ENCODE measurements at regions not wholly inside any gene's neighbourhood (a gene's known extent, or its start where the extent isn't known, plus 50 kb on each side); places are given as distances from the start of the nearest gene placed in this dataset.

- H3K9me3 Mint-ChIP-seq, result no peaks in the 10 kb centered on the region
- peaks cover 11% of the 10 kb centered on the region for H3K4me1 Mint-ChIP-seq
- H3K4me3 Mint-ChIP-seq, result no peak overlapping the region
- H3K27me3 Mint-ChIP-seq (ENCODE audit: low read depth, poor library complexity), result peaks cover 5% of the 10 kb centered on the region
- DNase-seq, result no peak
- H3K27ac Mint-ChIP-seq, result no peak overlapping the region
- no peak for TF ChIP-seq CTCF (IDR thresholded peaks at IDR 0.05)
- H3K36me3 Mint-ChIP-seq (ENCODE audit: low read depth), result no peaks in the 10 kb centered on the region
Measured at GRCh38 chr5:57338868-57339340, 143.7 kb downstream of the ACTBL2 start.

GRCh38 chr5:57338068-57338867 is 144.3 kb downstream of the ACTBL2 start:
- Mint-ChIP-seq H3K27me3 (ENCODE audit: low read depth, poor library complexity) (peaks cover 5% of the 10 kb centered on the region), H3K27ac (no peak overlapping the region), H3K36me3 (ENCODE audit: low read depth) (no peaks in the 10 kb centered on the region), H3K9me3 (no peaks in the 10 kb centered on the region), H3K4me3 (no peak overlapping the region), H3K4me1 (peaks cover 11% of the 10 kb centered on the region)
- DNase-seq, result peak; percentile 6
- peak; percentile 29 for TF ChIP-seq CTCF (IDR thresholded peaks at IDR 0.05)

GRCh38 chr5:57335092-57335660 is 147.4 kb downstream of the ACTBL2 start:
- TF ChIP-seq CTCF (IDR thresholded peaks at IDR 0.05), result no peak
- H3K4me1 Mint-ChIP-seq, result peaks cover 17% of the 10 kb centered on the region
- DNase-seq, result no peak
- peaks cover 7% of the 10 kb centered on the region for H3K27me3 Mint-ChIP-seq (ENCODE audit: low read depth, poor library complexity)
- H3K9me3 Mint-ChIP-seq, result peaks cover 8% of the 10 kb centered on the region
- H3K4me3 Mint-ChIP-seq, result no peak overlapping the region
- no peak overlapping the region for H3K27ac Mint-ChIP-seq
- H3K36me3 Mint-ChIP-seq (ENCODE audit: low read depth), result no peaks in the 10 kb centered on the region

GRCh38 chr5:57334475-57334874 is 148.1 kb downstream of the ACTBL2 start:
- Mint-ChIP-seq H3K36me3 (ENCODE audit: low read depth) (no peaks in the 10 kb centered on the region), H3K27me3 (ENCODE audit: low read depth, poor library complexity) (peaks cover 7% of the 10 kb centered on the region), H3K4me3 (no peak overlapping the region), H3K9me3 (peaks cover 8% of the 10 kb centered on the region), H3K27ac (no peak overlapping the region), H3K4me1 (peaks cover 17% of the 10 kb centered on the region)
- DNase-seq, result no peak
- no peak for TF ChIP-seq CTCF (IDR thresholded peaks at IDR 0.05)

- H3K4me3 Mint-ChIP-seq, result no peak overlapping the region
- no peak overlapping the region for H3K27ac Mint-ChIP-seq
- no peak for TF ChIP-seq CTCF (IDR thresholded peaks at IDR 0.05)
- H3K36me3 Mint-ChIP-seq (ENCODE audit: low read depth), result no peaks in the 10 kb centered on the region
- DNase-seq, result no peak
- peaks cover 7% of the 10 kb centered on the region for H3K27me3 Mint-ChIP-seq (ENCODE audit: low read depth, poor library complexity)
- H3K4me1 Mint-ChIP-seq, result peaks cover 5% of the 10 kb centered on the region
- H3K9me3 Mint-ChIP-seq, result peaks cover 8% of the 10 kb centered on the region
Measured at GRCh38 chr5:57332361-57332760, 150.2 kb downstream of the ACTBL2 start.

Measured in nephron progenitor cell (in vitro differentiated cells).